Gastroesophageal sphincter (tissue), 3 donors: ENCODE measurements at regions not wholly inside any gene's neighbourhood (a gene's known extent, or its start where the extent isn't known, plus 50 kb on each side); places are given as distances from the start of the nearest gene placed in this dataset.

Experiments
- POLR2A ChIP-seq, 2 donors: fragments of 450-650 bp; IDR thresholded peaks; one replicate each; pipeline ENCODE4 v1.6.1; 2017; ENCODE audit warnings: antibody characterized with exemption in 2 of 2, mild to moderate bottlenecking in 2 of 2, moderate library complexity in 1 of 2
- TF ChIP-seq, protein P1 (sequence below), 4 experiments: fragments of 200-600 bp in 2 of 4; fragments of 450-650 bp in 2 of 4; sonication (generic) in 1 of 4; IDR thresholded peaks; one replicate each; pipeline ENCODE4 v1.5.1; 2017 to 2019; ENCODE audit warnings: antibody characterized with exemption in 4 of 4, mild to moderate bottlenecking in 2 of 4, moderate library complexity in 2 of 4

DNA sequence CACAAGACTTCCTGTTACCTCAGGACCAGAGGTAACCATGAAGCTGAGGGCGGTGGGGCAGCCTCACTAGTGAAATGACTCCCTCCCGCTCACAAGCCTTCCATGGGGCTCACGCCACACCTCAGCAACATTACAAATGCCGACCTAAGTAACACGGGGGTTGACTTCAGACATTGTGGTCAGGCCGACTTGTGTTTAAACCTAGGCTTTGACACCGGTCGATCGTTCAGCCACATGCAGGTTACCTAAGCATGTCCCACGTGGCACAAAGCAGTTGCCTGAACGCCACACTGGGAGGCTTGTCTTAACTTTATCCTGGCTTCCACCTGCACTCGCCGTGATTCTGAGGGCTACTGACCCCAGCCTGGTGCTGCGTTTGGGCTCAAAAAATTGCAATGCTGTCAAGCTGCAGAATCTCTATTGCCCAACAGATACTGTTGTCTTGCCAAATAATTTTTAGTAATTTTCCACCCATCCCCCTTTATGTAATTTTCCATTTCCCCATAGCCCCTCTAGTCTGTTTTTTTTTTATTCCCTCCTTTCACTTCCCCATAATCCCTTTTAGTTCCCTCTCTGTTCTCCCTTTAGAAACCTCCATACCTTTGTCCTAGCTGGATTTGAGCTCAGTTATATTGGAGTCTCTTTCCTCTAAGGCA lies 158.6 kb upstream of the RGMA start:
- TF ChIP-seq POLR2A (IDR thresholded peaks at IDR 0.05), result no peak
- TF ChIP-seq, protein P1, sequence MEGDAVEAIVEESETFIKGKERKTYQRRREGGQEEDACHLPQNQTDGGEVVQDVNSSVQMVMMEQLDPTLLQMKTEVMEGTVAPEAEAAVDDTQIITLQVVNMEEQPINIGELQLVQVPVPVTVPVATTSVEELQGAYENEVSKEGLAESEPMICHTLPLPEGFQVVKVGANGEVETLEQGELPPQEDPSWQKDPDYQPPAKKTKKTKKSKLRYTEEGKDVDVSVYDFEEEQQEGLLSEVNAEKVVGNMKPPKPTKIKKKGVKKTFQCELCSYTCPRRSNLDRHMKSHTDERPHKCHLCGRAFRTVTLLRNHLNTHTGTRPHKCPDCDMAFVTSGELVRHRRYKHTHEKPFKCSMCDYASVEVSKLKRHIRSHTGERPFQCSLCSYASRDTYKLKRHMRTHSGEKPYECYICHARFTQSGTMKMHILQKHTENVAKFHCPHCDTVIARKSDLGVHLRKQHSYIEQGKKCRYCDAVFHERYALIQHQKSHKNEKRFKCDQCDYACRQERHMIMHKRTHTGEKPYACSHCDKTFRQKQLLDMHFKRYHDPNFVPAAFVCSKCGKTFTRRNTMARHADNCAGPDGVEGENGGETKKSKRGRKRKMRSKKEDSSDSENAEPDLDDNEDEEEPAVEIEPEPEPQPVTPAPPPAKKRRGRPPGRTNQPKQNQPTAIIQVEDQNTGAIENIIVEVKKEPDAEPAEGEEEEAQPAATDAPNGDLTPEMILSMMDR (IDR thresholded peaks at IDR 0.05), result no peak
